ENCODE measurements at regions not wholly inside any gene's neighbourhood (a gene's known extent, or its start where the extent isn't known, plus 50 kb on each side); places are given as distances from the start of the nearest gene placed in this dataset.

GRCh38 chr2:117064021-117064420 lies 750.5 kb upstream of the DDX18 start:
- TF ChIP-seq, protein P1, sequence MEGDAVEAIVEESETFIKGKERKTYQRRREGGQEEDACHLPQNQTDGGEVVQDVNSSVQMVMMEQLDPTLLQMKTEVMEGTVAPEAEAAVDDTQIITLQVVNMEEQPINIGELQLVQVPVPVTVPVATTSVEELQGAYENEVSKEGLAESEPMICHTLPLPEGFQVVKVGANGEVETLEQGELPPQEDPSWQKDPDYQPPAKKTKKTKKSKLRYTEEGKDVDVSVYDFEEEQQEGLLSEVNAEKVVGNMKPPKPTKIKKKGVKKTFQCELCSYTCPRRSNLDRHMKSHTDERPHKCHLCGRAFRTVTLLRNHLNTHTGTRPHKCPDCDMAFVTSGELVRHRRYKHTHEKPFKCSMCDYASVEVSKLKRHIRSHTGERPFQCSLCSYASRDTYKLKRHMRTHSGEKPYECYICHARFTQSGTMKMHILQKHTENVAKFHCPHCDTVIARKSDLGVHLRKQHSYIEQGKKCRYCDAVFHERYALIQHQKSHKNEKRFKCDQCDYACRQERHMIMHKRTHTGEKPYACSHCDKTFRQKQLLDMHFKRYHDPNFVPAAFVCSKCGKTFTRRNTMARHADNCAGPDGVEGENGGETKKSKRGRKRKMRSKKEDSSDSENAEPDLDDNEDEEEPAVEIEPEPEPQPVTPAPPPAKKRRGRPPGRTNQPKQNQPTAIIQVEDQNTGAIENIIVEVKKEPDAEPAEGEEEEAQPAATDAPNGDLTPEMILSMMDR (IDR thresholded peaks at IDR 0.05 in 2 of 3, conservative IDR thresholded peaks at IDR 0.05 in 1 of 3; ENCODE audit: borderline replicate concordance in 1 of 3, insufficient read depth in 1 of 3, low read depth in 2 of 3, low read length in 2 of 3): no peak
- TF ChIP-seq POLR2A (IDR thresholded peaks at IDR 0.05; ENCODE audit: borderline replicate concordance, extremely low read depth, insufficient read depth, insufficient read length): no peak
